Dendritic cell treated with granulocyte-macrophage colony-stimulating factor and Interleukin-4, amounts not matched to agents 40 ng/mL and 50 ng/mL, for 4 days (primary cell): ENCODE measurements at regions not wholly inside any gene's neighbourhood (a gene's known extent, or its start where the extent isn't known, plus 50 kb on each side); places are given as distances from the start of the nearest gene placed in this dataset.

ENCODE experiments used
- H3K27ac Mint-ChIP-seq: one replicate; pipeline ENCODE4 v1.8.0; 2022; ENCODE audit warnings: mild to moderate bottlenecking, mixed read lengths
- H3K27me3 Mint-ChIP-seq: one replicate; pipeline ENCODE4 v1.8.0; 2022; ENCODE audit warnings: mild to moderate bottlenecking, mixed read lengths
- H3K36me3 Mint-ChIP-seq: one replicate; pipeline ENCODE4 v1.8.0; 2022; ENCODE audit warnings: low read depth, mixed read lengths
- H3K4me1 Mint-ChIP-seq: one replicate; pipeline ENCODE4 v1.8.0; 2022; ENCODE audit warnings: low read depth, mixed read lengths
- H3K4me3 Mint-ChIP-seq: one replicate; pipeline ENCODE4 v1.8.0; 2022; ENCODE audit warnings: mild to moderate bottlenecking, moderate library complexity, mixed read lengths
- H3K9me3 Mint-ChIP-seq: one replicate; pipeline ENCODE4 v1.8.0; 2022; ENCODE audit warnings: mixed read lengths
- intact Hi-C: fragments of 100-400 bp; cut with micrococcal nuclease; formaldehyde crosslinking; loops from one replicate; pipeline ENCODE4 v1.15.0; 2022

- intact Hi-C loops = no loop called here
These were observed 518.8 kb downstream of the ADGRL2 start for GRCh38 chr1:82319546-82319945.

GRCh38 chr1:82318921-82319320 lies 518.2 kb downstream of the ADGRL2 start:
- Mint-ChIP-seq H3K36me3 (no peaks in the 10 kb centered on the region), H3K9me3 (peaks cover 13% of the 10 kb centered on the region), H3K27ac (no peak overlapping the region), H3K27me3 (no peaks in the 10 kb centered on the region), H3K4me3 (no peak overlapping the region), H3K4me1 (no peaks in the 10 kb centered on the region)
- intact Hi-C loops = no loop called here

More at GRCh38 chr1:82319546-82319945, 518.8 kb downstream of the ADGRL2 start:
- no peaks in the 10 kb centered on the region for H3K4me1 Mint-ChIP-seq
- no peak overlapping the region for H3K27ac Mint-ChIP-seq
- H3K27me3 Mint-ChIP-seq = no peaks in the 10 kb centered on the region
- no peak overlapping the region for H3K4me3 Mint-ChIP-seq
- no peaks in the 10 kb centered on the region for H3K36me3 Mint-ChIP-seq
- peaks cover 10% of the 10 kb centered on the region for H3K9me3 Mint-ChIP-seq

- no peaks in the 10 kb centered on the region for H3K36me3 Mint-ChIP-seq
- H3K4me3 Mint-ChIP-seq = no peak overlapping the region
- intact Hi-C loops = no loop called here
- no peaks in the 10 kb centered on the region for H3K27me3 Mint-ChIP-seq
- no peak overlapping the region for H3K27ac Mint-ChIP-seq
- H3K4me1 Mint-ChIP-seq = no peaks in the 10 kb centered on the region
- H3K9me3 Mint-ChIP-seq = peaks cover 9% of the 10 kb centered on the region
These were observed 517.5 kb downstream of the ADGRL2 start for GRCh38 chr1:82318265-82318664.

GRCh38 chr1:82317671-82318070 lies 516.9 kb downstream of the ADGRL2 start:
- Mint-ChIP-seq H3K9me3 (peaks cover 9% of the 10 kb centered on the region), H3K27me3 (no peaks in the 10 kb centered on the region), H3K36me3 (no peaks in the 10 kb centered on the region), H3K27ac (no peak overlapping the region), H3K4me1 (no peaks in the 10 kb centered on the region), H3K4me3 (no peak overlapping the region)
- intact Hi-C loops = no loop called here

GRCh38 chr1:82299656-82300055 lies 498.9 kb downstream of the ADGRL2 start:
- Mint-ChIP-seq H3K9me3 (peaks cover 9% of the 10 kb centered on the region), H3K4me3 (no peak overlapping the region), H3K27ac (no peak overlapping the region), H3K36me3 (no peaks in the 10 kb centered on the region), H3K27me3 (no peaks in the 10 kb centered on the region), H3K4me1 (no peaks in the 10 kb centered on the region)
- intact Hi-C loops = no loop called here

- intact Hi-C loops = no loop called here
These were observed 498.3 kb downstream of the ADGRL2 start for GRCh38 chr1:82299056-82299455.

GRCh38 chr1:82297139-82297896 lies 496.6 kb downstream of the ADGRL2 start:
- Mint-ChIP-seq H3K36me3 (no peaks in the 10 kb centered on the region), H3K4me1 (no peaks in the 10 kb centered on the region), H3K27ac (no peak overlapping the region), H3K9me3 (peaks cover 13% of the 10 kb centered on the region), H3K27me3 (no peaks in the 10 kb centered on the region), H3K4me3 (no peak overlapping the region)
- intact Hi-C loops = no loop called here

More at GRCh38 chr1:82299056-82299455, 498.3 kb downstream of the ADGRL2 start:
- no peak overlapping the region for H3K4me3 Mint-ChIP-seq
- H3K36me3 Mint-ChIP-seq = no peaks in the 10 kb centered on the region
- H3K4me1 Mint-ChIP-seq = no peaks in the 10 kb centered on the region
- no peak overlapping the region for H3K27ac Mint-ChIP-seq
- no peaks in the 10 kb centered on the region for H3K27me3 Mint-ChIP-seq
- H3K9me3 Mint-ChIP-seq = peaks cover 13% of the 10 kb centered on the region

- no peaks in the 10 kb centered on the region for H3K36me3 Mint-ChIP-seq
- no peak overlapping the region for H3K4me3 Mint-ChIP-seq
- H3K9me3 Mint-ChIP-seq = peaks cover 9% of the 10 kb centered on the region
- intact Hi-C loops = no loop called here
- no peak overlapping the region for H3K27ac Mint-ChIP-seq
- H3K4me1 Mint-ChIP-seq = no peaks in the 10 kb centered on the region
- no peaks in the 10 kb centered on the region for H3K27me3 Mint-ChIP-seq
These were observed 486.8 kb downstream of the ADGRL2 start for GRCh38 chr1:82287556-82287955.

- intact Hi-C loops = no loop called here
- Mint-ChIP-seq H3K9me3 (peaks cover 20% of the 10 kb centered on the region), H3K36me3 (no peaks in the 10 kb centered on the region), H3K27ac (no peak overlapping the region), H3K4me3 (no peak overlapping the region), H3K4me1 (no peaks in the 10 kb centered on the region), H3K27me3 (no peaks in the 10 kb centered on the region)
These were observed 483.5 kb downstream of the ADGRL2 start for GRCh38 chr1:82284213-82284612.

- intact Hi-C loops = no loop called here
- Mint-ChIP-seq H3K27me3 (no peaks in the 10 kb centered on the region), H3K4me3 (no peak overlapping the region)
These were observed 478.5 kb downstream of the ADGRL2 start for GRCh38 chr1:82279241-82279640.

GRCh38 chr1:82273816-82274215 lies 473.1 kb downstream of the ADGRL2 start:
- Mint-ChIP-seq H3K9me3 (no peaks in the 10 kb centered on the region), H3K27me3 (no peaks in the 10 kb centered on the region), H3K4me3 (no peak overlapping the region), H3K36me3 (no peaks in the 10 kb centered on the region), H3K27ac (no peak overlapping the region), H3K4me1 (no peaks in the 10 kb centered on the region)
- intact Hi-C loops = no loop called here

More at GRCh38 chr1:82279241-82279640, 478.5 kb downstream of the ADGRL2 start:
- H3K4me1 Mint-ChIP-seq = no peaks in the 10 kb centered on the region
- no peaks in the 10 kb centered on the region for H3K36me3 Mint-ChIP-seq
- H3K27ac Mint-ChIP-seq = no peak overlapping the region
- peaks cover 20% of the 10 kb centered on the region for H3K9me3 Mint-ChIP-seq

- Mint-ChIP-seq H3K36me3 (no peaks in the 10 kb centered on the region), H3K9me3 (no peaks in the 10 kb centered on the region), H3K4me1 (no peaks in the 10 kb centered on the region), H3K27me3 (no peaks in the 10 kb centered on the region), H3K4me3 (no peak overlapping the region), H3K27ac (no peak overlapping the region)
- intact Hi-C loops = no loop called here
These were observed 468.7 kb downstream of the ADGRL2 start for GRCh38 chr1:82269431-82269830.

GRCh38 chr1:82268826-82269225 lies 468.1 kb downstream of the ADGRL2 start:
- Mint-ChIP-seq H3K4me1 (no peaks in the 10 kb centered on the region), H3K9me3 (no peaks in the 10 kb centered on the region), H3K4me3 (no peak overlapping the region), H3K27me3 (no peaks in the 10 kb centered on the region), H3K36me3 (no peaks in the 10 kb centered on the region), H3K27ac (no peak overlapping the region)
- intact Hi-C loops = no loop called here

- Mint-ChIP-seq H3K4me3 (no peak overlapping the region), H3K27ac (no peak overlapping the region), H3K36me3 (no peaks in the 10 kb centered on the region), H3K4me1 (no peaks in the 10 kb centered on the region), H3K27me3 (no peaks in the 10 kb centered on the region), H3K9me3 (no peaks in the 10 kb centered on the region)
- intact Hi-C loops = no loop called here
These were observed 465.6 kb downstream of the ADGRL2 start for GRCh38 chr1:82266351-82266750.

GRCh38 chr1:82265436-82265835 lies 464.7 kb downstream of the ADGRL2 start:
- Mint-ChIP-seq H3K27ac (no peak overlapping the region), H3K9me3 (no peaks in the 10 kb centered on the region), H3K4me1 (peaks cover 6% of the 10 kb centered on the region), H3K4me3 (no peak overlapping the region), H3K27me3 (no peaks in the 10 kb centered on the region), H3K36me3 (no peaks in the 10 kb centered on the region)
- intact Hi-C loops = no loop called here
